Mucosa of rectum (tissue), 2 donors: ENCODE measurements at regions not wholly inside any gene's neighbourhood (a gene's known extent, or its start where the extent isn't known, plus 50 kb on each side); places are given as distances from the start of the nearest gene placed in this dataset.

Experiments used
- H3K27ac ChIP-seq, 2 donors: one replicate each; pipeline ENCODE4 v1.7.0; 2013; ENCODE audit warnings: inconsistent platforms in 2 of 2, low read depth in 2 of 2, low read length in 2 of 2
- H3K27me3 ChIP-seq, 2 donors: one replicate each; pipeline ENCODE4 v1.7.0; 2013; ENCODE audit warnings: low read length in 2 of 2; ENCODE audit not compliant: control insufficient read depth in 2 of 2, insufficient read depth in 2 of 2
- H3K36me3 ChIP-seq, 2 donors: one replicate each; pipeline ENCODE4 v1.7.0; 2013; ENCODE audit warnings: low read length in 2 of 2; ENCODE audit not compliant: control insufficient read depth in 2 of 2, insufficient read depth in 2 of 2
- H3K4me1 ChIP-seq, 2 donors: one replicate each; pipeline ENCODE4 v1.7.0; 2013; ENCODE audit warnings: low read length in 2 of 2, mild to moderate bottlenecking in 1 of 2; ENCODE audit not compliant: control insufficient read depth in 2 of 2, insufficient read depth in 2 of 2
- H3K4me3 ChIP-seq, 2 donors: one replicate each; pipeline ENCODE4 v1.7.0; 2013; ENCODE audit warnings: low read length in 2 of 2
- H3K9ac ChIP-seq, 2 donors: one replicate each; pipeline ENCODE4 v1.7.0; 2013; ENCODE audit warnings: low read length in 2 of 2, low read depth in 1 of 2, mild to moderate bottlenecking in 1 of 2
- H3K9me3 ChIP-seq, 2 donors: one replicate each; pipeline ENCODE4 v1.7.0; 2013; ENCODE audit warnings: low read length in 2 of 2; ENCODE audit not compliant: control insufficient read depth in 2 of 2
- donor health status: healthy.
- donor health status: Normal muscosa, but diverticular disease.

DNA sequence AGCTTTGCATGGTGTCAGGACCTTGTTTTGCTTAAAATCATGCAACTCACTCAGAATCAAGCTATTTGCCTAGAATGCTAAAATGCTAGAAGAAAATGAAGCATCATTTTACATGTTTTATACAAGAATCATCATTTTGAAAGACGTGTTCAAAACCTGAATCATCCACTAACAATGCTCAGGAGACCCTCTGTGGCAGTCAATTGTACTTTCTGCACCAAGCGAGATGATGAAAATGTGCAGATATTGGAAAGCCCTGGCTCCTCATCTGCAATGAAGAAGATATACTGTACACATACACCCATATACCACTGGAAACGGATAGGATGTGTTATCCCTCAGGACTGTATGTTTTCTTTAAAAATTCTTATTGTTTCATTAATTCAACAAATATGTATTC, 92.7 kb downstream of the DYRK2 start:
- no peak overlapping the region for H3K4me3 ChIP-seq
- no peaks in the 10 kb centered on the region for H3K27me3 ChIP-seq
- H3K4me1 ChIP-seq = no peaks in the 10 kb centered on the region
- H3K36me3 ChIP-seq = no peaks in the 10 kb centered on the region
- H3K9me3 ChIP-seq = no peaks in the 10 kb centered on the region
- H3K27ac ChIP-seq = no peak overlapping the region
- H3K9ac ChIP-seq = no peak overlapping the region

DNA sequence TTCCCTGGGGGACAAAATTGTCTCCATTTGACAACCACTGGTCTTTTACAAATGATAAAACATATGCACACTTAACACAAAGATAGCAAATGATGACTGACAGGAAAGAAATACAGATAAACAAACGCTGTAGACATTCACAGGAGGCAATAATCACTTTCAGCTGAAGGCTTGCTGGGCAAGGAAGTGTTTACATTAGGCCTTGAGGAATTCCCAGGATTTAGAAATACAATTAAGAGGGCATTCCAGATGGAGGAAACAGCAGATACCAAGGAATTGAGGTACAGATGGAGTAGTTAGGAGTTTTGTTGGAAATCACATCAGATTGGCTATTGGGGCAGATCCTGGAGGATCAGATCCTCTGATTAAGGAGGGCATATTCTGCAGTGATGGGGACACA, 93.9 kb downstream of the DYRK2 start:
- H3K4me1 ChIP-seq = peaks cover 0 to 8% of the 10 kb centered on the region in 2 donors
- H3K9ac ChIP-seq = no peak overlapping the region
- H3K27me3 ChIP-seq = no peaks in the 10 kb centered on the region
- no peaks in the 10 kb centered on the region for H3K36me3 ChIP-seq
- no peaks in the 10 kb centered on the region for H3K9me3 ChIP-seq
- H3K4me3 ChIP-seq = no peak overlapping the region
- H3K27ac ChIP-seq = no peak overlapping the region

DNA sequence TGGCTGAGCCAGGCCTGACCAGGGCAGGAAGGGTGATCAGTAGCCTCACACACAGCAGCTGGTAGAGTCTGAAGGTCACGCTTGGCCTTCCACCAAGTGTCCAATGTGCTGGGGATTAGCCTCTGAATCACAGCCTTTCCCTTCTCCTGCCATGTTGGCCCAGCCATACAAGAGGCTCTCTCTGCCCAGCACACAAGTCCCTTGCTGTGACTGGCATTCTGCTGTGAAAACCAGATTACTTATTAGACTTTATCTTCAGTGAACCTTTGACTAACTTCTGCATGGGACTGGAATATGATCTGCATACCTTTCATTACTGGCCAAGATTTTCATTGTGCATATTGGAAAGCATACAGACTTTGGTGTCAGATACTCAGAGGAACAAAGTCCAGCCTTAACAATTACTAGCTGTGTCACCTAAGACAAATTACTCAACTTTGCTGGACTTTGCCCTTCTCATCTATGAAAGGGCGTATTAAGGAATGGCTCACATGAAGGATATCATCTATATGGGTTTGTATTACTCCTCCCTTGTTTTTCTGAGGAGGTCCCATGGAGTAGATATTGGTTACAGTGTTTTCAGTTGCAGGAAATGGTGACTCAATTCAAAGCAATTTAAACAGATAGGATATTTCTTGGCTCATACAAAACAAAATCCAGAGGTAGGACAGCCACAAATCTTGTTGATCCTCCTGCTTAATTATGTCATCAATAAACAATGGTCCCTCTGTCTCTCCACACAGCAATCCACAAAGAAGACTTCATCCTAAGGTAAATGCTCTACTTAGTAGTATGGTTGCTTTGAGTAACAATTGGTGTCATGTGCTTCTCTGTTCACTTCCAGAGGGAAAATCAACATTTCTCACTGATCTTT, 99.6 kb downstream of the DYRK2 start:
- H3K4me3 ChIP-seq = peak overlapping the region; percentile 3 to 47
- H3K9ac ChIP-seq = no peak overlapping the region
- H3K27ac ChIP-seq = peak overlapping the region; percentile 79 to 89
- no peaks in the 10 kb centered on the region for H3K27me3 ChIP-seq
- peaks cover 6 to 36% of the 10 kb centered on the region in 2 donors for H3K4me1 ChIP-seq
- no peaks in the 10 kb centered on the region for H3K9me3 ChIP-seq
- H3K36me3 ChIP-seq = no peaks in the 10 kb centered on the region

DNA sequence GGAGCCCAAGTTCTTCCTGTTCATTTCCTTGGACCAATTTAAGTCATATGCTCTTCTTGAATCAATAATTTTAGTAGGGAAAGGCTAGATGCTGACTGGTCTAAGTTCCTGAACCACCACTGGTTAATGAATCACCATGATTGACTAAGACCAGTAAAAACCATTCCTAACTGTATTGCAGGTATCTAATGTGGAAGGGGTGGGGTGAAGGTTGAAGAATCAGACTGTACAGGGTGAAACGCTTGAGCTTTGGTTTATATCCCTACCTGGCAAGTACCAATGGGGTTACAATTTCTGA, 100.1 kb downstream of the DYRK2 start:
- Histone ChIP-seq H3K9me3 (no peaks in the 10 kb centered on the region), H3K9ac (no peak overlapping the region), H3K4me1 (peaks cover 6 to 36% of the 10 kb centered on the region in 2 donors), H3K4me3 (no peak overlapping the region), H3K27me3 (no peaks in the 10 kb centered on the region), H3K36me3 (no peaks in the 10 kb centered on the region), H3K27ac (peak overlapping the region; percentile 79 to 89)

DNA sequence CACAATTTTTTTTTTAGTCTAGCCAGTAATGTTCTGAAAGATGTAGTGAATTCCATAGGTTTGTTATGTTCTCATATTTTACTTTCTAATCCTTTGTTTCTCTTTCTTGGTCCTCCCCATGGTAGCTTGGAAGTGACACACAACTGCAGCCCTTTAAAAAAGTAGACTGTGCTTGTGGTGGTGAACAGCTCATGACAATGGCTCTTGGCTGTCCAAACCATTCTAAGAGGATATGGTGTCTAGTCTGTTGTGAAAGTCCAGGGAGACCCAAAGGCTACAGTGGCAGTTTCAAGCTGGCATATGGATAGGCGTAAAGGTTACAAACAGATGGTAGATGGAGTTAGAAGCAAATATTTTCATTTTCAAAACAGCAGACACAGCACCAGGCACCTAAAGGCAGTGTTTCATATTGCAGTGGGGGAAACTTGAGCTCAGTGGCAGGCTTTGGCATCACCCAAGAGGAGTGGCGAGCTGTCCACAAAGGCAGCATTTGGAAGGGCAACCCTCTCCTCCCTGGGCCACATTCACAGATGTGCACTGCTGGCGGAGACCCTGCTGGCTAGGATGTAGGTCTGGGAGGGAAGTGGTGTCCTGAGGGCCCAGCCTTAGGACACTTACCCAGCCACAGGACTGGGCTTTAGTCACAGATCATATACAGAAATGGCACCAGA, 102.1 kb downstream of the DYRK2 start:
- H3K9me3 ChIP-seq = no peaks in the 10 kb centered on the region
- H3K27ac ChIP-seq = peak overlapping the region in 1 of 2 donors; percentile 14
- H3K4me1 ChIP-seq = peaks cover 6 to 36% of the 10 kb centered on the region in 2 donors
- no peaks in the 10 kb centered on the region for H3K27me3 ChIP-seq
- no peaks in the 10 kb centered on the region for H3K36me3 ChIP-seq
- H3K9ac ChIP-seq = no peak overlapping the region
- no peak overlapping the region for H3K4me3 ChIP-seq

DNA sequence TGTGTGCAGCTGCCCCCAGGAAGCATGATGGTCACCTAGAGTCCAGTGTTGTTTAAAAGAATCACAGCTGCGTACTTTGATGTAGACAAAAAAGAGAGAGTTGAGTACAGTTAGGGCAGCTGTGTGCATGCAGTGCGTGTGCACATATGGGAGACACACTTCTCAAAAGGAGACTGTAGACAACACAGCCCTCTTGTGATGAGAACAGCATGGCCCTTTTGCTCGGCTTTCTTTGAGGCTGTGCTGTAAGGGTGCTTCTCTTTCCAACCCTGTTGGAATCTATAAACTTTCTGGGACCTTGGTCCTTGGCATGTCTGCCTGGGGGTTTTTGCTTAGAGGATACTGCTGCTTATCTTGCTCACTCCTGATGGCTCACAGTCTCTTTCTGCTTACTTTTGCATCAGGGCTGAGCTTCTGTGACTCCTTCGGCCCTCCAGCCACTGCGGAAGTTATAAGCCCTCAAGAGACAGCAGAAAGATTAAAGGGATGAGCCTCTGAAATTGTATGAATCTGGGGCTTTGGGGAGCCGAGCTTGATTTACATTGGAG, 102.9 kb downstream of the DYRK2 start:
- no peaks in the 10 kb centered on the region for H3K27me3 ChIP-seq
- H3K36me3 ChIP-seq = no peaks in the 10 kb centered on the region
- no peak overlapping the region for H3K27ac ChIP-seq
- H3K9me3 ChIP-seq = no peaks in the 10 kb centered on the region
- H3K4me1 ChIP-seq = peaks cover 6 to 34% of the 10 kb centered on the region in 2 donors
- H3K9ac ChIP-seq = no peak overlapping the region
- H3K4me3 ChIP-seq = no peak overlapping the region

DNA sequence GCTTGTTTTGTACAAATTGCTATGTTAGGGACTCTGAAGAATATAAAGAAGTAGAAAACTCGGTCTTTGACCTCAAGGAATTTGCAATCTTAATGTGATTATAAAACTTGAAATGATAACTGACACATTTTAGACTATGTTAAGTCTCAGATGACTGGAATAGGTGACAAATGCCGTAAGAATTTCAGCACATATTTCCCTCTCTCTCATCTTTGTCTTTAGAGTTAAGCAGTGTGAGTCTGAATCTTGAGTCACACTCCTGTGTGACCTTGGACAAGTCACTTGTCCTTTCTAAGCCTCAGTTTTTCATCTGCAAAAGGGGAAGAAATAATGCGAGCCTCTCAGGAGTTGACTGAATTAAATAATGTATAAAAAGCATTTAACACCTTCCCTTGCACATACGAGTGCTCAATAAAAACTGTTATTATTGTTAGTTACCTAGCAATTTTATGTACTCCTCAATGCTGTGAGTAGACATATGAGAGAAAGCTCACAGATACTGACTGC, 103.7 kb downstream of the DYRK2 start:
- peaks cover 6 to 30% of the 10 kb centered on the region in 2 donors for H3K4me1 ChIP-seq

DNA sequence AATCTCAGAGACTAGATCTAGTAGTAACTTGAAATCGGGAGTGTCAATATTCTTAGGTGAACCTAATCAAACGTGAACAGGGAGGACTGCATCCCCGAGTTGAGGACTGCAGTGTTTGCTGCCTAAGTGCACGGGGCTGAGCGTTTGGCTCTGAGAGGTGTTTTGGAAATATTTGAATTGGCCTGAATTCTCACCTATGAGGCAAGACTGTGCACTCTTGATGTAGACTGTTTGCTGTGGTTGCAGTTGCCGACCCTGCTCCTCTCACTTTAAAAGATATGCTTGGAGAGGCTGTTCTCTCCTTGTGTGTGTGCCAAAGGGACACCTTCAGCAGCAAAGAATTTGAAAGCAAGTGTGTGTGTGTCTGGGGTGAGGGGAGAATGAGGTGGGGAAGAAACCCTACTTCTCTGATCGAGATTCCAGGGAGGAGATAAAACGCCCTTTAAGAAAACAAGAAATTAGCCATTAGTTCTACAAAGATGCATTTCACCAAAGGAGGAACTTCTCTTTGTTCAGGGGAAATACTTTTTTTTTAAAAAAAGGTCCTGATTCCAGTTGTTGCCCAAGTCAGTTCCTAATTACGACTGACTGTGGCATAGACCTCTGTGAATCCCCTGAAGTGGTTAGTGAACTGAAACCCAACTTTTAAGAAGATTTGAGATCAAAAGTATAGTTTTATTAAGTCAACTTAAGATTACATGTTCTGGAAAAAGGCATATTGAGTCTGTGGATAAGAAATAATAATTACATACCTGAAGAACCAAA, 106.6 kb downstream of the DYRK2 start:
- H3K4me1 ChIP-seq = peaks cover 0 to 5% of the 10 kb centered on the region in 2 donors
- no peaks in the 10 kb centered on the region for H3K9me3 ChIP-seq
- H3K9ac ChIP-seq = no peak overlapping the region
- no peaks in the 10 kb centered on the region for H3K27me3 ChIP-seq
- no peaks in the 10 kb centered on the region for H3K36me3 ChIP-seq
- no peak overlapping the region for H3K4me3 ChIP-seq
- no peak overlapping the region for H3K27ac ChIP-seq

More for the DNA sequence above, 103.7 kb downstream of the DYRK2 start:
- no peak overlapping the region for H3K9ac ChIP-seq
- H3K36me3 ChIP-seq = no peaks in the 10 kb centered on the region
- H3K4me3 ChIP-seq = no peak overlapping the region
- no peak overlapping the region for H3K27ac ChIP-seq
- H3K27me3 ChIP-seq = no peaks in the 10 kb centered on the region
- no peaks in the 10 kb centered on the region for H3K9me3 ChIP-seq

DNA sequence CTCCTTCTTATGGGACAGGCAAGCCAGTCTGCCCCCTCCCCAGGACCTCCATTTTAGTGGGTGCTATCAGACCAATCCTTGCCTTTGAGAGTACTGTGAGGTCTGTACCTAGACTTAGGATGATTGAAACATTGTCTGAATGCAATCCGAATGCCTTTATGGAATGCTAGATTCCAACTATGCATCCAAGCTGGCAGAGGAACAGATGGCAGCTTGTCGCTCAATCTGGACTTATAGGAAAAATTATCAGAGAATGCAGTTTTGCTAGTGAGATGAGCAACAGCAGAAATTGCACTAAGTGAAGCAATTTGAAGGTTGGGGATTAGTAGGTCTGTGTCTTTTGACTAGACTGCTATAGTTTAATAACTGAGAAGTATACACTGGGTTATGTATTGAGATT, 109.1 kb downstream of the DYRK2 start:
- H3K27ac ChIP-seq = no peak overlapping the region
- no peaks in the 10 kb centered on the region for H3K9me3 ChIP-seq
- no peak overlapping the region for H3K9ac ChIP-seq
- H3K36me3 ChIP-seq = no peaks in the 10 kb centered on the region
- H3K4me3 ChIP-seq = no peak overlapping the region
- H3K27me3 ChIP-seq = no peaks in the 10 kb centered on the region
- H3K4me1 ChIP-seq = no peaks in the 10 kb centered on the region
